Stimulated activated CD8-positive, alpha-beta memory T cell treated with anti-CD3 and anti-CD28 coated beads, Interleukin-7, amount 100 ng/mL, for 4 hours (primary cell): ENCODE measurements at regions not wholly inside any gene's neighbourhood (a gene's known extent, or its start where the extent isn't known, plus 50 kb on each side); places are given as distances from the start of the nearest gene placed in this dataset.

Experiments used
- DNase-seq, 2 donors: peaks; one replicate each; pipeline ENCODE4 v3.0.0-alpha.2; 2020; ENCODE audit warnings: low read depth in 2 of 2

DNA sequence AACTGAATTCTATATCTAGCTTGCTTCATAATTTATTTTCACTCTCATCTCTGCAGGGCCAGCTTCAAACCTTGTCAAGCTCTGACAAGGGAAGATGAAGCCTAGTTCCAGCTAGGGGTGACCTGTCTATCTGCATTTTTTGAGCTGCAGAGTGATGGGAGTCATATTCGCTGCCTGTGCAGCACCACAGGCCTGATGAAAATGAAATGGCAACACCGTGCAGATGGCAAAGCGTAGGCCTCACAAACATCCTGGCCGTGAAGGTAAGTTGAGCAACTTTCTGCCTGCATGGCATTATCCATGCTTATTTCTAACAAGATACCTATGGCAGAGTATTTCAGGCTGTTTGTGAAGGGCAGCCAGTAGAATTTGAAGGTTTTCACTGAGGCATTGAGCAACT, 86.4 kb upstream of the C1QTNF9B start:
- DNase-seq, result no peak

DNA sequence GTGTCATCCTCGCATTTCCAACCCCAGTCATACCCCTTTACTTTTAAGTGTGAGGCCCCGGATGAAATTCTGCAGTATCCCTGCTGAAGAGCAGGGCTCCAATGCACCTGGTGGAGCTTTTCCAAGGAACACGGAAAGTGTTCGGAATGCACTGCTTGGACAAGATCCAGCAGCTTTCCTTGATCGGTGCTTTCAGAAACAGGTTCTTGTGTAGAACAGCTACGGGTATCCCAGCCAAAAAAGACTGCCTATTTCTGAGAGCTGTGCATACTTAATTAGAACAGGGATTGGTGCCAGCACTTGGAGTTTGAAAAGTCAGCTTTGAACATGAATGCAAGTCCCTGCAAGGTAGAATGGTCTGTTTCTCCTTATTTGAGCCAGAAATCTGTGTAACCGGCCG, 87.2 kb upstream of the C1QTNF9B start:
- no peak for DNase-seq

DNA sequence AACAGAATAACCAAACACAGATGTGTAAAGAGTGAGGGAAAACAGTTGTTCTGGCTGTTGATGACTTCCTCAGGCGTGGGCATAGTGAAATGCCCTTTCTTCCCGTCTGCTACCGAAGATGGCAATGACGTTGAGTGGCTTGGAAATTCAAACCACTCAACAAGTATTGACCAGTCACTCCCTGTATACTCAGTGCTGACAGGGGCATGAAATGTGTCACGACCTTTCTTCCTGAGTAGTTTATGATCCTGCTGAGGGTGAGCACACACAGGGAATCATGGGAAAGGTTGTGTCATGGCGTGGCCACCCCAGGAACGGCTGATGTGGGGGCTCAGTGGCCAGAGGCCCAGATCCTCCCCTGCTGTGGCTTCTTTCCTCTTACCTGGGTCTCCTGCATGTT, 87.8 kb upstream of the C1QTNF9B start:
- DNase-seq, result no peak

DNA sequence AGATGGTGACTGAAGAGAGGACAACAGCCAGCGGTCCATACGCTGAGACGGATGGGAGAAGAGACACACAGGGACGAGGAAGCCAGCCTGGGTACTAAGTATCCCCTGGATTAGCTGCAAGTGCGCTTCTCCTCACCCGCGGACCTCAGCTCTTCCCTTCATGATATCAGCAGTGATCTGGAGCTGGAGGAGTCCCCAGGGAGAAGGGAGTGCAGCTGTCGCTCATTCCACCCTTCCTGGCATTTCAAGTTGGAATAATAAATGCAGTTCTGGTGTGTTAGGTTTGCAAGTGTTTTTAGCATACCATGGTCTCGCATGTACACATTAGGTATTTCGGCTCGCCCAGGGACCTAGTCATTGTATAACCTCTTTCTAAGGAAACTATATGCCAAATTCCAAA, 88.5 kb upstream of the C1QTNF9B start:
- no peak for DNase-seq

DNA sequence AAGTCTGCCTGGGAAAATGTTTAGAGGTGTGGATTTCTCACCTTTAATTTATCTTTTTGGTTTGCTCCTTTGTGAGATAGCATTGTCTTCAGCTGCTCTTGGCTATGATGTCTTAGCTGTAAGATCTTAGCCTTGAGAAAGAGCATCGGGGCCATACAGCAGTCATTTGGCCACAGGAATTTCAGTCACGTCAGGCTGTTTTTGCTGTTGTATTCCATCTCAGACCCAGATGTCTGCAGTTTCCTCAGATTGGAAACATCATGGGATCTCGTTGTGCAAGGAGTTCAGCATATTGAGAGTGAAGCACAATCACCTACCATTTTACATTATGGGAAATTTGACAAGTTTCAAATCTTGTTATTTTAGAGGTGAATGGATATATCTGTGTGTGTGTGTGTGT, 89.3 kb upstream of the C1QTNF9B start:
- DNase-seq, result no peak

DNA sequence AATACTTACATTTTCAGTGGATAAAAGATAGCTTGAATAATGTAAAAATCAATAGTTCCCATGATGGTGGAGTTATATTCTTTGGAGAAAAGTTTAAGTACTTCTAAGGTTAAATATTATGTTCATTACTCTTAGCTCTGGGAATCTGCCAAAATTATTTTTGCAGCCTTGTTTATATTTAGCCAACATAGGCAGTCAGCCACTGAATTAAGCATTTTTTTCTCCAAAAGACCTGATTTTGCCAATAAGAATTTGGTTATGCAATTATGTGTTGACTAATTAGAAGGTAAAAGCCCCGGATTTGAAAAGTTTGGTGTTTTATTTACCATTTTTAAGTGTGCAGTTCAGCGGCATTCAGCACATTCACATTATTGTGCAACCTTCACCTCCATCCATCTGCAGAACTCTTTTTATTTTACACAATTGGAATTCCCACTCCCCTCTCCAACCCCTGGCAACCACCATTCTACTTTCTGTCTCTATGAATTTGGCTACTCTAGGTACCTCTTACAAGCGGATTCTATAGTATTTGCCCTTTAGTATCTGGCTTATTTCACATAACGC, 90.1 kb upstream of the C1QTNF9B start:
- DNase-seq, result no peak

DNA sequence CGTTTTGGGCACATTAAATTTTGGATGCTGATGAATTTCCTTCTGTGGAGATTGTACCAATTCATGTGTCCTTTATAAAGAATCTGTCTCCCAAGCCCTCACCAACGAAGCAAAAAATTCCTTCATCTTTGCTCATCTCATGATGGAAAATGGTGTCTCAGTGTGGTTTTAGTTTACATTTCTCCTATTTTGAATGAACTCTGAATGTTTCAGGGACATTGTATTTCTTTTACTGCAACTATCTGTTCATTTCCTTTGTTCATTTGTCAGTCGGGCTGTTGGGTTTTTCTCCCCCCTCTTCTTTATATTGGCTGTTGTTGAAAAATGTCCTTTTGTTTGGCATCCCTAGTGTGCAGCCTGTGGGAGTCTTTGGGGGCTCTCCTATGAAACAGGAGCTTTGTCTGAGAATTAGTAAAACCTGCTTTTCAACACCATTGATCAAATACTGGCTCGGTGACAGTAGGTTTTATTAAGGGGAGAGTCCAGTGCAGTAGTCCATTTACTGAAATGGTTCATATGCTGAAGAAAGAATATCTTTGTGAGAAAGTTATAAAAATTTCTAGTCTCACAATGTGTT, 91.3 kb upstream of the C1QTNF9B start:
- DNase-seq, result no peak

DNA sequence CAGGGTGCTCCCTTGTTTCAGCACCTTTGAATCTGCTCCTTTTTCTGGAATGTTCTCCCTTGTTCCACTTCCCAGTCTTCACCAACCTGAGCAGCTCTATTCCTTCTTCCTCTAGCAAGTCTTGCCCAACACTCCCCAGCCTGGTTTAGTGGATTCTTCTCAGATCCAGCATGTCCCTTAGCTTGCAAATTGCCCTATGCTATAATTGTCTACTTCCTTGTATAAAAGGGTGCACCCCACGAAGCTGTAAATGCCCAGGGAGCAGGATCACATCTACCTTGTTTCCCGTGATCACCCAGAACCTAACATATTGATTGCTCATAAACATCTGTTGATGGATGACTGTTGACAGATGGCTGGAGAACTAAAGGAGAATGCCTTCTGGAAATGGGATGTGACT, 93.2 kb upstream of the C1QTNF9B start:
- DNase-seq, result no peak

DNA sequence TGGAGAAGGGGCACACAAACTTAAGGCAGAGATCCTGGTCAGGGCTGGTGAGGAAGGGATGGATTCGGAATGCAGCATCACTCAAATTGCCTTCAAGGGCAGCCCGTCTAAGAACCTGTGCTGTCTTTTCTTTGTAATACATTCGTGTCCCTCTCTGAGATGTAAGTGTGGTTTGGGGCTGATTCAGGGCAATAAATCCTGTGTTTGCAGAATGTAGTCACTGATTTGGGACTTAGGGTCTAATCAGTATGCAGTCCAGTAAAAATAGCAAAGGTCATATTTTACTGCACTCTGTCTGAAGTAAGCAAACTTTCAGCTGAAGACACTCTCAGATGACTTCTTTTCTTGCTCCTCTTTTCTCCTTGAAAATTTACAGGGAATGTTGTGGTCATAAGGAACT, 93.8 kb upstream of the C1QTNF9B start:
- DNase-seq, result no peak

DNA sequence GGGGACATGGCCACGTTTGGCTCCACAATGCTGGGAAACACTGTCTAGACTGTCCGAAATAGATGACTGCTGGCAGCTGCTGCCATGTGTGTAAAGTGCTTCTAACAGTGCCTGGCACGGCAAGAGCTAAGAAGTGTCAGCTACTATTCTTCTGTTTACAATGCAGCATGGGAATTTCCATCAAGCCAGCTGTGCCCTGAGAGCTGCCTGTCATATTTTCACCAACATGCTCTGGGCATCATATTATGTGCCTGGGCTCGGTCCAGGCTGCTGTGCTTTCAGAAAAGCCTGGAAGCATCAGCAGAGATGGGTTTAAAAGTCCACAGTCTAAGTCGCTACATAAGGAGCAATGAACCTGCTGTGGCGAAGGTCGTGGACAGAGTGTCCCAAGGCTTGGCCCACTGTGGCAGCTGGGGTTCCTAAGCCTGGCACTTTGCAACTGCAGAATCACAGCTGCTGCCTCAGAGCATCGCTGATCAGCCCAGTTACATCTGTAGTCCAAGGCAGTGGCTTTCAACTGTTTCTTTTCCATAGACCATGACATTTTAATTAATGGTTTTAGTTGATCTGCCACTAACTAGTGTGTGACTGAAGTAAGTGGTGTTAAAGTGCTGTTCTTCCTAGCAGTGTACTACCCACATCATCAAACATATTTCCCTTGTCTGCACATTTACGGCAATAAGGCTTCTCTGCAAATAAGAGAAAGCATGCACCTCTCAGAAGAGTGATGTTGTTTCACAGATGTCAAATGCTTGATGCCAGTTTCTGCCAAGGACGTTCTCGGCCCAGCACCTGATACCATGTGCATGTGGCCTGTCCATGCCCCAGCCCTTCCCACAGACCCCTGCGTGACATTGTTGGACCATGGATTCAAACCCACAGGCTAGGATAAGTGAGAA, 95.7 kb upstream of the C1QTNF9B start:
- DNase-seq, result no peak

DNA sequence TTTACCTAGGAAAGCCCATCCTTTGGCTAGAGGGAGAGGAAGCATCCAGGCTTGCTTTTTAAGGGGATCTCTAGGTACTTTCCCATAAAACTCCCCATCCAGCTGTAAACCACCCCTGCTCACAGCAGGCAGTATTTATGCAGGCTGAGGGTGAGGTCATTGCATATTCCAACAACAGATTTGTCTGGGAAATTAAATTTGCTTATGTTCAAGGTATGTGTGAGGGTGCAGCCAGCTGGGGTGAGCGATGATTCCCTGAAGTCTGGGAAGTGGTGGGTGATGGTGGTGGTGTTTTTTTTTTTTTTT, 96.3 kb upstream of the C1QTNF9B start:
- no peak for DNase-seq

DNA sequence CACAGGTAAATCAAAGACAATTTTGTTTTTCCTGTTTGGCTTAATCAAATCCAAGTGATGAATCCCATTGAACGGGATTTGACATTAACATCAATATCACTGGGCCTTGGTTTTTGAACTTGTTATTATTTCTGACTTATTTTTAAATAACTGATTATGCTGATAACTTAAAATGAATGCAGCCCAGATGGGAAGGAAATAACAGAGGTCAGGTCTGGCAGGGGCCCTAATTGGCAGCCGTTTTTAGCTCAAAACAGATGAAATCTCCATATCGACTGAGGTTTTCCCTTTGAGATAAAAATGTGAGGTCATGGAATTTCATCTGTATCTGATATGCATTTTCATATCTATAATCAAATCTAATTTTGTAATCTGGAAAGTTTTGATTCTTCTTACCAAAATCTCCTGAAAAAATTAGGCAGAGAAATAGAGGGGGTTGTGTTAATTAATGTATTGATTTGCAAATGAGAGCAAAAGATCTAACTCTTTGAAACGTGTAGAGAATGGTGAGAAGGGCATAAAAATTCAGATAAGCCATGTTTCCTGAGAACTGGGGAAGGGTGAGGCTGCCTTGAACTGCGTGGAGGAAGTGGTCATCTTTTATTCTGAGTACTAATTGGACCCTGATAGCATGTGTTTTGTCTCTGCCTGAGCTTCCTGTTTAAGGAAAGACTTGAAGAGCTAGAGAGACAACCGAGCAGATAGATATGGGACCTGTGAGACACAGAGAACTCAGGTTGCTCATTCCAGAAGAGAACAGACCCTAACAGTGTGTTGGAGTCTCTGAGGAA, 98.2 kb upstream of the C1QTNF9B start:
- DNase-seq, result no peak

DNA sequence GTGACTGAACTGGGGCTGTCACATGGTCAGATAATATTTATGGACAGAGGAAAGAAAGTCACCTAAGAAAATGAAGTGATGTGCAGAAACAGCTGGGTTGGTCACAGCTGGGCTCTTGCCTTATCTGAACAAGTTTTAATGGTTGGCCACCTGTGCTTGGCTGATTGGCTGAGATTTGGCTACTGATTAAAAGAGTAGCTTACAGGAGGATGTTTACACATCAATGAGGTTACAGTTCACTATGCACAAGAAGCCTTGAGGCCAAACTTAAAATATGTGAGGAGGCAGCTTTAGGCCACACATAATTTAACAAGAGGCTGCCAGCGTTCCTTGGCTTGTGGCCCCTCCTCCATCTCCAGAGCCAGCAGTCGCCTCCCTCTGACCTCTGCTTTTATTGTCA, 99.2 kb upstream of the C1QTNF9B start:
- DNase-seq, result no peak

DNA sequence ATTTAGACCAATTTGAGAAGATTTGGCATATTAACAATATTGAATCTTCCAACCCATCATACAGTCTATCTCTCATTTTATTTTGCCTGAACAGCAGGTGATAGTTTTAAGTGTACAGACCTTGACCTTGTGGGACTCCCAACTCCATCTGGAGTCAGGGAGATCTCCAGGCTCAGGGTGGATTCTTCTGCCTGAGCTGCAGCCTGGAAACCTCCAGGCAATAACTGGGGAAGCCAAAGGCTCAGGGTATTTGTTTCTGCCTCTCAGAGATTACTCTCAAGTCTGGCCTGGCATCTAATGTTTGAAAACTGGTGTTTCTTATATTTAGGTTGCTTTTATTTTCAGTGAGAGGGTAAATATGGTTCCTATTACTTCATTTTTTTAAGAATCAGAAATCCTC, 102.1 kb upstream of the C1QTNF9B start:
- DNase-seq, result no peak

DNA sequence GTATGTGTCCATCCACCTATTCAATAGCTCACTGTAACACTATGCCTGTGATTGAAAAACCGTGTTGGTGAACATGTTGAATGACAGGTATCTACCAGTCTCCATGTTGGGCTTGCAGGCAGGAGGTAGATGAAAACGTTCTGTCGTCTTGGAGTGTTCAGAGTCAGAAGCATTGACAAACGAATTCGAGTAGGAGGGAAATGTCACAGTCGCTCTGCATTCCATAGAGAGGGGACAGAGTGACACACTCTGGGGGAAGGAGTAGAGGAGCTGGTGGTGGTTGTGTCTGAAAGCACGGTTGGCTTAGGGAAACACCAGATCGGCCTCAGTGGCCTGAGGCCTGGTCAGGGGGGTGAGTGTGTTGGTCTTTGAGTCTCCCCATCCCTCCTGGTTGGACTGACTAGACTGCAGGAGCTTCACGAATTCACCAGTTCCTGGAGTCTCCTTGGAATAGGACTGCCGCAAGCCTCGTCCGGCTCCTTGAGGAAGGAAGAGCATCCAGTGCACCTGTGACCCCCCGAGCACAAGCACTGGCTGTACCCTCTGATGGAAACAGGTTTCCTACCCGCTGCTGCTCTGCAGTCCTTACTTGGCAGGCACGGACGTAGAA, 105.0 kb upstream of the C1QTNF9B start:
- no peak for DNase-seq

DNA sequence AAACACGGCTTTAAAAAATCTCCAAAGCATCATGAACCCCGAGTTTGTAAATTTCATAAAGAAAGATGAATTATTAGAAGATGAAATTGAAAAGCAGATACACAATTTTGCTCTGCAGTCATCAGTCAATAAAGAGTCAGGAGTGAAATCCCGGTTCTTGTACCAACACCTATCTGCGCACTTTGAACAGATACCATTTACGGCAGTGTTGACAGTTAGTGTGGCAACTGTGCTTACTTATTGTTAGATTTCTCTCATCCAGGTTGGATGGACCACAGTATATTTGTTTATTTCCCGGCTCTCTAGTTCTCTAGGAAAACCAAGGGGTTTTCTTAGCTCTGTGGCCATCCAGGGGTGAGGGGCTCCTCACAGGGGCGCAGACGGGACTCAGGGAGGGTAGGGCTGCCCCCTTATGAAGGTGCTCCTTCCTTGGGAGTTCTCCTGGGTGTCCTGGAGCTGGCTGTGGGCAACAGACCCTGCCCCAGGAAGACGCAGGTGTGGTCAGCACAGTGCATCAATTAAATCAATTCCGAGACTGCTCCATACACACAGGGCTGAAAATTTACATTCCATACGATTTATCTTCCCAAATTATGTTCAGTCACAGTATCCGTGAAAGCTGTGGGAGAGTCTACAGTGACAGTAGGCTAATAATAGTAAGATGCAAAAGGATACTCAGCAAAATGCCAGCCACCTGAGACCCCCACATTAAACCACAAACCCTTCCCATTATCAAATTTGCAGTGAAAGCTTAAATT, 107.0 kb upstream of the C1QTNF9B start:
- DNase-seq, result no peak

DNA sequence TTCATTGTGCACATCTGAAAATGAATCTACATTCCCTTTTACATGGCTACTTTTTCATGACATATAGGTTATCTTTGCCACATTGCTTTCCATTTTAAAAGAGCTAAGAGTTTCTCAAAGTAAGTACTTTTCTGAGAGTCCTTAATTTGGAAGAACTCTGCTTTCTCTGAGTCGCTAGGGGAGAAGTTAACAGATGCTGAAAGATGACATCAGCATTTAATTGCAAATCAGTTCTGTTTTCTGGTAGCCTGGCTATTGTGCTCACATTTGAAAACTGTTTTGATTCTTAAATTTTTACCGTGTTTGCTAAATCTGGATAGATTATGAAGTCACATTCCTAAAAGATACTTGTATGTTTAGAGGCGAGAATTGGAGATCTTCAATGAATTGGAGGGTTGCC, 107.7 kb upstream of the C1QTNF9B start:
- DNase-seq, result no peak

DNA sequence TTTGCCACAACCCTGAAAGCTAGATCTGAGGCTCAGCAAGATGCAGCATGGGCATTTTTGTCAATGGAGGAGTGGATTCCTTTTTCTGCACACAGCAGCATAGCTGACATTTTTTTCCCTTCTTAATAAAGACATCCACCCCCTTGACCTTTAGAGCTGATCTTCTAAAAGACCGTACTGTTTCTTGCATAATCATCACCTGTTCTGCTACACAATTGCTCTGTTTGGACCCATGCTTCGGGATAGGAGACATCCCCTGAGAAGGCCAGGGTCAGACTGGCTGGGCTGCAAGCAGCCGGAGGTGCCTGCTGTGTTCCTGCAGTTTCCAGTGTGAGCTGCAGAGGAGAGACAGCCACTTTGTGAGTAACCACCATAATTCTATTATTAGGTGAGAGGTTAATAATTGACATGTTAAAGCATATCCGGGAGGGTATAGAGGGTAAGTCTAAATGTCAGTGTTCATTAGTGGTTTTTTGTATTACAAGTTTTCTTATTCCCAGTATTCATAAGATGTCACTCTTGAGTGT, 108.5 kb upstream of the C1QTNF9B start:
- DNase-seq, result no peak

DNA sequence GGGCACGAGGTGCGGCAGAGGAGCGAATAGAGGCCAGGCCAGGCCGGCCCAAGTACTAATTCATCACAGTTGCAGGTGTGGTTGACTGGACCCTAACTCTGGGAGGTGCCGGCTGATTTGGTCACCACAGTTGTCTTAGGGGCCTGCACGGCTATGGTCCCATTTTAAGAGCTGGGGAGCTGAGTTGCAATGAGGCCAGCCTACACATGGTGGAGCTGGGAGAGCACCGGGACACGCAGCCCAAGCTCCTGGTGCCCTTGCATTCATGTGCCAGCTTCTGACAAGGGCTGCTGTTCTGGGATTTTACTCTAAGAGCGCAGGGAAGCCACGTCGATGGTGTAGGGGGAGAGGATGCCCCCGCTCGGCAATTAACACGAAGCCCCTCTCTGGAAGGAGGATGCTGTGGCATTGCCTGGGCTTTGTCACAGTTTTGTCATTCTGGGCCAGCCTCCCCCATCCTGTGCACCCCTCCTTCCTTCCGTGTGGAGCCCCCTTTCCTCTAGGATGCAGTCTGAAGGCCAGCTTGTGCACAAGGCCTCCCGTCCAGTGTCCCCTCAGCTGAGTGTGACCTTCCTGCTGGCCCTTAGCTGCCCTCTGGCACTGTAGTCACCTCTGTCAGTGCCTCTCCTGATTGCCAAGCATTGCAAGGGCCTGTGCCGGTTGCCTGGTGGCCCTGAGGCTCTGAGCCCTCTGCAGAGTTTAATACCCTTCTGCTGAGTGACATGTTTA, 109.4 kb upstream of the C1QTNF9B start:
- DNase-seq, result no peak

DNA sequence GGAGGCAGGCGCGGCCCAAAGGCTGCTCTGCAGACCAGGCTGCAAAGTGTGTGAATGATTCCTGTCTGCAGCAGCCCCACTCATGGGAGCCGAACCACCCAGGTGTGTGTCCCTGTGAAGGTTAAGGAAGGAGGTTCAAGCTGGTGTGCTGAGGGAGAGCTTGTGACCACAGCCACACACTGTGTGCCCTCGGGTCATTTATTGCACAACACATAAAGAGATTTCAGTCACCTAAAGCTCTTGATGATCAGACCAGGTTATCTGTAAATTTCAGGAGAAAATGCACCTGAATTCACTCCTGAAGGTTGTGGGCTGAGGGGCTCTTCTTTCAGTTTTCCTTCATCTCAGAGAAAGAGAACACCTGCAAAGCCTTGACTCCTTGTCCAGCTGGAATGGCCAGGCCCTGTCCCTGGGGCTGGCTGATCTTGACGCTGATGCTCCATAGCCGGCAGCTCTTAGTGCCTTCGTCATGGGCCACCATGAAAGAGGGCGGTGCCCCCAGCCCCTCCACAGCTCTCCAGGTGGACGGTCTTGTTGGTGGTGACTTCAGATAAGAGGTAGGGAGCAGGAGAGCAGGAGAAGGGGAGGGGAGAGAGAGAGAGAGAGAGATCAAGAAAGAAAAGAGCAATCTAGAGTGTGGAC, 110.8 kb upstream of the C1QTNF9B start:
- DNase-seq, result no peak
